GM18499 (cell line): ENCODE measurements at regions not wholly inside any gene's neighbourhood (a gene's known extent, or its start where the extent isn't known, plus 50 kb on each side); places are given as distances from the start of the nearest gene placed in this dataset.
"Not testable (repeated sequence)": the region's sequence is repeated elsewhere in the genome, so short reads cannot be mapped to it uniquely, and the experiment has no call there.

Source experiments
- ATAC-seq: cut with Tn5 transposase; IDR thresholded peaks from one replicate; pipeline ENCODE4 v1.9.1; 2021; ENCODE audit warnings: moderate number of reproducible peaks; ENCODE audit not compliant: insufficient read depth, unreplicated experiment

DNA sequence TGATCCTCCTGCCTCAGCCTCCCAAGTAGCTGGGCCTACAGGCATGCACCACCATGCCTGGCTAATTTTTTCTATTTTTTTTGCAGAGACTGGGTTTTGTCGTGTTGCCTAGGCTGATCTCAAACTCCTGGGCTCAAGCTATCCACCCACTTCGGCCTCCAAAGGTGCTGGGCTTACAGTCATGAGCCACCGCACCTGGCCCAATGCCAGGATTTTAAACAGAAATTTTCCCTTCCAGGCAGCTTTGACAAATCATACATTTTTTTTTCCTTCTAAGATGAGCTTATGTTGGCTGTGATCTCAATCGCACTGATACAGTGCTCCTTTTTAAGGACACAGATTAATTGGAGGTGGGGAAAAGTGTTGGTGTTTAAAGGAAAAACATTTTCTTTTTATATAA is 73.2 kb upstream of the CD2AP start:
- no peak for ATAC-seq

- no peak for ATAC-seq
Observed at GRCh38 chr6:47405273-47405672, 72.3 kb upstream of the CD2AP start.

GRCh38 chr6:47407300-47408281 is 70.0 kb upstream of the CD2AP start:
- ATAC-seq = no peak

DNA sequence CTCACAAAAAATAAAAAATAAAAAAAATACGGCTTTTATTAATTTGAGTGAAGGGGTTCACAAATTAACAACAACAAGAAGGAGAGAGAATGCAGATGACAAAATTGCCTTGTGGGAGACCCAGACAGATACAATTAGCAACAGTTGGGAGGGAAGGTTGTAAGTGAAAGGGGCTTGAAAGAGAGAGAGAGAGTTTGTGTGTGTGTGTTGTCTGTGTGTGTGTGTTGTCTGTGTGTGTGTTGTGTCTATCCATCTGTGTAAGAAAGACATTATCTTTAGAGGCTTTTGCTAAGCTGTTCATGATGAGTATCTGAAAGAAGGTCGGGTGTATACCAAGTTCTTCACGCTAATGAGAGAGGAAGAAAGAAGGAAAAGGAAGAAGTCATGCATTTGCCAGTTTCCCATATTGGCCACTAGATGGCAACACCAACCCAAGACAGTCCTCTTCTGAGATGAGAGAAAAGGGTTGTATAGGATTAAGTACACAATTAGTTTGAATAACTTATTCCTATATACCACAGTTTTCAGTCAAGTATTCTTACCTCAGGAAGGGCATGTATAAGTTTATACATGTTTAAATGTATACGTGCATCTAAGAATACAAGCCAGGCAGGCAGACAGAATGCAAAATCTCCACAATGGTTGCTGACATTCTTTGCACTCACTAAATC is 63.7 kb upstream of the CD2AP start:
- peak; percentile 47 for ATAC-seq

DNA sequence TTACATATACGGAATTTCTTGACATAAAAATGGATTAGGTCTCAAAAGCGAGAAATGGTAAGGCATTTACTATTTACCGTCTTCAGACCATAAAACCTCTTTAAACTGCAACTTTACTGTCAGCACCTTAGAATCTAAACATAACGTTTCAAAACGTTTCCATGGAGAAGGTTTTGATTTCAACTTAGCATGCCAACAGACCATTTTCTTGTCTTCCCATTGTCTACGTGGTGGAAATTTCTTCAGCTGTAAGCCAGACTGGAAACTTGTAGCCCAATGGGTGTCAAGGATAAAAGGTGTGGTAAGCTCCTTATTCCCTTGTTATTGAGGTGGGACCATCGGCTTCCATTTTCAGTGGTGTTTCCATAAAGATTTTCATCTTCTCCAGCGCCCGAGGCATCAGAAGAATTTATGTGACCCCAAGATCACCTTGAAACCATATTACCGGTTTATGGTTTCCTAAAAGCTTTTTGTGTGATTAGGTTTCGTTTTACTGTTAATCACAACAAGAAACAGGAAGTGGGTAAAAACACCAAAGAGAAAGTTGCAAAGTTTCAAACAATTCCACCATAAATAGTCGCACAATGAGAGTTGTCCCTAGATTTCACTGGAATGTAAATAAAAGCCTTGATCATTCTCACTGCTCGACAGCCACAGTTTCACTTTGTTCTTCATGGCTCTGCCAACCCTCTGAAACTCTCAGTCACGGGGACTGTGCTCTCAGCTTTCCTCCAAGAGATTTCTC is 63.0 kb upstream of the CD2AP start:
- ATAC-seq = peak; percentile 75

DNA sequence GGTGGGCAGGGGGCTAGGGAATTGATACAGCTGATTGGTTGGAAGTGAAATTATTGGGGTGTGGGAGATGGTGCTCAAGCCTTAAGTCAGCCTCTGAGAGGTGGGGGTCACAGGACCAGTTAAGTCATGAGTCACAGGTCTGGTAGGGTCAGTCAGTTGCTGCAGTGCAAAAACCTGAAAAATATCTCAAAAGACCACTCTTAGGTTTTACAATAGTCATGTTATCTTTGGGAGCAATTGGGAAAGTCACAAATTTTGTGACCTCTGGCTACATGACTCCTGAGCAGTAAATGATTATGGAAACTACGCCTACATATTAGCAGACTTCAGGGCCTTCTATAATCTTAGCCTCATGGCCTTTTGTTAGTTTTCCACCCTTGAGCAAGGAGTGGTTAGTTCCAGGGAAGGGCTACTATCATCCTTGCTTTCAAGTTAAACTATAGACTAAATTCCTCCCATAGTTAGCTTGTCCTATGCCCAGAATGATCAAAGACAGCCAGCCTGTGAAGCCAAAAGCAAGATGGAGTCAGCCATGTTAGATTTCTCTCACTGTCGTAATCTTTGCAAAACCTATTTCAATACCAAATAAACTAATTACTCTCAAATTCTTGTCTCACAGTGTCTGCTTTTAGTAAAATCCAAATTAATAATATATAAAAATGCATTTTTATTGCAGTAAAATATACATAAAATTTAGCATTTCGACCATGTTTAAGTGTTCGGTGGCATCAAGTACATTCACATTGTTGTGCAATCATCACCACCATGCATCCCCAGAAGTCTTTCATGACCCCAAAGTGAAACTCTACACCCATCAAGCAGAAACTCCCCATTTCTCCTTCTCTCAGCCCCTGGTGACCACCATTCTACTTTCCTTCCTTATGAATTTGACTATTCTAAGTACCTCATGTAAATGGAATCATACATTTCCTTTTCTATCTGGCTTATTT is 60.9 kb upstream of the CD2AP start:
- no peak for ATAC-seq

- no peak for ATAC-seq
Observed at GRCh38 chr6:47419621-47420020, 58.0 kb upstream of the CD2AP start.

- ATAC-seq = no peak
Observed at GRCh38 chr6:47420394-47421371, 56.9 kb upstream of the CD2AP start.

DNA sequence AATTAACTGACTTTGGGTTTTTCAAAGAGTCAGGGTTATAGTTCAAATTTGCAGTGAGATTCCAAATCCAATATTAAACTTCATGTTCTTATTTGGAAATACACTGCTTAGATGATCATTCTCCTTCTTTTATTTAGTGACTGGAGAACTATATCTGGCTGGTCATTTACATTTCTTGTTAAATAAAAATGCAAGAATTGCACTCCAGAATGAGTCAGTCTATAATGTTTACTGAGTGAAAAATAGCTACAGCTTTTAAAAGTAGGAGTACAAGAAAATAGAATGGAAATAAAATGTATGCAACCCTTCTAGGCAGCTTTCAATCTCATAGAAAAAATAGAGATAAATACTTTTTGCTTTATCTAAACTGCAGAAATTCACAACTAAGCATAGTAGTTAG is 54.5 kb upstream of the CD2AP start:
- ATAC-seq = no peak

DNA sequence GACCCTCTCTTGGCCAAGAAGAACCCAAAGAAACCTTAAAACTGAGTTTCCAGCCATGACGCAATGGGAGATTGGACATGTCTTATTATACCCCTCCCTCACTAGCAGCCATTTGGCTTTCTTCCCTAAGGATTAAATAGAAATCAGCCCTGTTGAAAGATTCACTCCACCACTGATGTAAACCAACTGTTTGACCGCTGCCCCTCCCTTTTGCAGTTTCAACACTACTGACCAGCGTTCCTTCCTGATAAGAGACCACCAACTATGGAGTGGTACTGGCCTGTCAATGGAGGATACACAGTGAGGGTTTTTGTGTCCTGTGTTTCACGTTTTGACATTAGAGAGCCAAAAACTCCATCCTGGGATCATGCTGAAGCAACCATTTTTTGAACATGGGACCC is 53.2 kb upstream of the CD2AP start:
- no peak for ATAC-seq

GRCh38 chr6:47425724-47426123 is 51.9 kb upstream of the CD2AP start:
- ATAC-seq = not testable (repeated sequence)

DNA sequence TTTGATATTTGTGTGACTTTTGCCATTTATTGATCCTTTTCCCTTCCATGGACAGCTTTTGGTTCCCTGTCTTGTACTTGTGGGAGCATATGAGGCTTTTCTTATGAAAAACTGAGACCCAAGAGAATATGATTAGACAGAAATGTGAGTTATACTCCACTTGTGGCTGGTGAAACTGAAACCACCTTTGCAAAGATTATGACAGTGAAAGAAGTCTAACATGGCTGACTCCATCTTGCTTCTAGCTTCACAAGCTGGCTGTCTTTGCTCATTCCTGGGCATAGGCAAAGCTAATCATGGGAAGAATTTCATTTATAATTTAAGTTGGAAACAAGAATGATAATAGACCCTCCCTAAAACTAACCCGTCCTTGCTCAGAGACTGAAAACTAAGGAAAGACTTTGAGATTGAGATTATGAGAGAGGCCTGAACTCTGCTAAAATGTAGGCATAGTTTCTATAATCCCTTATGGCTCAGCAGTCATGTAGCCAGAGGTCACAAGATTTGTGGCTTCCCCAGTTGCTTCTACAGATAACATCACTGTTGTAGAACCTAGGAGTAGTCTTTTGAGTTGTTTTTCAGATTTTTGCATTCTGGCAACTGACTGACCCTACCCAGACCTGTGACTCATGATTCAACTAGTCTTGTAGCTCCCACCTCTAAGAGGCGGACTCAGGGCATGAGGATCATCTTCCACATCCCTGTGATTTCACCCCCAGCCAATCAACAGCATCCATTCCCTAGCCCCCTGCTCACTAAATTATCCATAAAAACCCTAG is 50.9 kb upstream of the CD2AP start:
- ATAC-seq = no peak

- no peak for ATAC-seq
Observed at GRCh38 chr6:47427680-47428079, 49.9 kb upstream of the CD2AP start.
